AG20443 (cell line): ENCODE measurements at regions not wholly inside any gene's neighbourhood (a gene's known extent, or its start where the extent isn't known, plus 50 kb on each side); places are given as distances from the start of the nearest gene placed in this dataset.
"Not testable (repeated sequence)": the region's sequence is repeated elsewhere in the genome, so short reads cannot be mapped to it uniquely, and the experiment has no call there.

Experiments
- DNase-seq: peaks from one replicate; pipeline ENCODE4 v3.0.0; 2012; ENCODE audit warnings: low spot score, mixed read lengths

DNA sequence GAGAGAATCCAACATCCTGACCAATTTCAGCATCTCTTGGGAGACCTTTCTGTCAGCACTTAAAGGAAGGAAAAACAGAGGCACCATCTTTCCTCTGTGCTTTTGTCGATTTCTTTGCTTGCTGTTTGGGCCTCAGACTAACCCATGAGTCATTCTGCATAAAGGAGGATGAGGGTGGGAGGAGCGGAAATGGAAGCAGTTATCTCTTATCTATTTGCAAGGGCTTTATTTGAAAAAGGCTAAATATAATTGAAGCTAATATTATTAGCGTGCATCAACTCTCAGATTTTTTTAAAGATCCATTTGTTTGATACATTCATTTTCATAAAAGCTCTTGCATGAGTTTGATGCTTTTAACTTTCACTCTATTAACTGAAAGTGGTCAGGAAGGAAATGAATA is 72.9 kb downstream of the ZNF622 start:
- no peak for DNase-seq

DNA sequence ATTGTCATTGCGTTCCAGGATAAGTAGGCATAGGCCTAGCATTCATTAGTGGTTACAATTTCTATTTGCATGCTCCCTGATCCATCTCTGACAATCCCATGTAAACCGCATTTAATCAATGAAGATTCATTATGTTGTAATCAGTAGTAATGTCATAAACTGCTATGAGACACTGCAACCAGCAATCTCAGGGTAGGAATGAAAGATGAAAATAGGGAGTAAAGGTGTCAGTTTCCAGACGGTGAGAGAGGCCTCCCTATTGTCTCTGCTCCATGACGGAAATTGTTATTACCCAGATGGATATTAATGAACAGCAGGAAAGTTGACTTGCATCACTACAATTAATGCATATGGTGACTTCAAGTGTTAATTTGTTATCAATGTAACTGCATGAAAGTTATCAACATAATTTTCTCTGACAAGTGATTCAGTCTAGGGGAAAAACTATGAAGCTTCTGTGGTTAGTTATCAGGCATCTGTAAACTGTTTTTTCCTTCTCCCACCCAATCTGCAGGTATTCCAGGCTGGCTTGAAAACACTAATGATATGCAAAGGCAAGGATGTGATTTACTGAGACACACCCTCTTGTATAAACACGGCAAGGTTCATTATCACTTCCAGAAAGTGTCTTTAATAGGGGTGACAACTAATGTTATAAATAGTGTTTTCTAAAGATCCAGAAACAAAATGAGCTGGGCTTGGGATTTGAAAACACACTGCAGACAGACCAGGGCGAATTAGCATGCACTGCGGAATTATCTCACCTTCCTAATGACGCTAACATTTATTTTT is 73.5 kb downstream of the ZNF622 start:
- no peak for DNase-seq

DNA sequence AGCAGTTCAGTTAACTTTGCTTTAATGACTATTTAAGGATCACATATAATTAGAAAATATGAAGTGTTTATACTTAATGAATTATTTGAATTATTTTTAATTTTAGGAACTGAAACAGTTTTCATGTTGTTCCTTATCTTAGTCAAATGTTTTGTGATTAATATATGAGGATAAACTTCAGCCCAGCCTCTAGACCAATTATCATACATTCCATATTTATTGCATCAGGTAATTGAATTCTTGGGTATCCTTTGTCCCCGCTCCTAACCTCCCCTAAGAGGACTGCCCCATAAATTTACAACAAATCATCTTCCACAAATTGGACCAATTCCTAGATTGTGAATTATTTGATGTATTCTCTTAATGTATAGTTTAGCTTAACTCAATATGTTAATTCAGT is 74.8 kb downstream of the ZNF622 start:
- DNase-seq = no peak

DNA sequence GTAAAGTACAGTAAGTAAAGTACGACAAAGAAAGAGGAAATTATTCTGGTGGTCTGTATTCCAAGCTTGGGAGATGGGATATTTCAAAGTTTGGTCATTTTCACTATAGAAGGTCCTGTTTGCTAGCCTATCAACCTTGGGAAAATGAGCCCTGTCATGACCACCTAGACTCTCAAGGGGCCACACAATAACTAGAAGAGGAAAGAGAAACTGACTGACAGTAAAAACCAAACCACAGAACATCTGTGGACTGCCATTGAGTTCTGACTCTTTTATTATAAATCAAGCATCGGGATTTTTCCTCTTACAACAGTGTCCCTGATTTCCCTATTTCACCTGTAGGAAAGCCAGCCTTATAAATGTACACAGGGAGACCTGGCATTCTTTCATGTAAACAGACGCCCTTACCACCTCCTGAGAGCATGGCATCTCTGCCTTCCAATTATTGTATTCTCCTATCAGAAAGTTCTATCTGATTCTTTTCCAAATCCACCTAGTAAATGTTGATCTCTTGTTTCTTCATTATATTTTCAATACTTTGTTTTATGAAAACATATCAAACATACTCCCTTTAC is 80.0 kb downstream of the ZNF622 start:
- no peak for DNase-seq

DNA sequence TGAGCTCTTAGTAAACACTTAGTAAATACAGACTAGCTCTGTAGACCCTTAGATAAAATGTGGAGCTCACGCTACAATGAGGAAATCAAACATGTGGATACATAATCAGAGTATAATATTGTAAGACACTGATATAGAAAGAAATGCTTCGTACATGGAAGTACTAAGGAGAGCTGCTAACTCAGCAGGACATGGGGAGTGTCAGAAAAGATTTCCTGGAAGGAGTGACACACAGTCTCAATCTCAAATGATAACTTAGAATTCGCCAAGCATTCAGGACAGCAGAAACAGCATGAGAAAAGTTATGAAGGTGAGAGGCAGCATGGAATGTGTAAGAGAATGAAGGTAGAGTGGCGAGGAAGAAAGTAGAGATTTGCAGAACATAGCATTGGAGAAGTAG is 80.8 kb downstream of the ZNF622 start:
- no peak for DNase-seq

DNA sequence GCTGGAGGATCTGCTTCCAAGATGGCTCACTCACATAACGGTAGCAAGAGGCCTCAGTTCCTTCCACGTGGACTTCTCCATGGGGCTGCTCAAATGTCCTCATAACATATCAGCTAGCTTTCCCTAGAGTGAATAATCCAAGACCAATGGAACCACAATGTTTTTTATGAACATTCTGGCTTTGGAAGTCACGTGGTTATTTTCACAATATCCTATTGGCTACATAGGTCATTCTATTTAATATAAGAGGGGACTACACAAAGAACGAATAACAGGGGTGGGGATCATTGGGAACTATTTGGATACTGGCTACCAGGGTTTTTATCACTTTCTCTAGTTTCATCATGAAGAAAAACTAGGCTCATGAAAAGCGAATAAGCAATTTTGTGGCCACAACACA is 81.4 kb downstream of the ZNF622 start:
- DNase-seq = no peak

DNA sequence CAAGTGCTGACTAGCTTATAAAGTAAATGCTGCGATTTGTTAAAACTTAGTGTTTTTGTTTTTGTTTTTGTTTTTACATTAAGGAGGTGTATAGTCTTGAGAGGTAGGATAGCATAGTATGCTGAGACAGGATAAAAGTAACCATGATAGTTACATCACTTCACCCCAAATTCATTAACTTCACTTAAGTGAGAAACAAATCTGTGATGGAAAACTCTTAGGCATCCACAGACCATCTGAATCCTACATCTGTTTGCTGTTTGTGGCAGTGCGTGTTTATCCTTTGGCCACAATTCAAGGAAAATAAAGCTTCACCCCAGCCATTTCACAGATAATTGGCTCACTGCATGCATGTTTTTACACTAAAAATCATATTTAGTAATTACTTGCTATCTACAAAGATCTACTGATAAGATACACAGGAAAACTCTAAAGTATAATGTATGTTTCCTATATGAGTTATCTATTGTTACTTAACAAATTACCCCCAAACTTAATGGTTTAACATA is 82.0 kb downstream of the ZNF622 start:
- DNase-seq = no peak

DNA sequence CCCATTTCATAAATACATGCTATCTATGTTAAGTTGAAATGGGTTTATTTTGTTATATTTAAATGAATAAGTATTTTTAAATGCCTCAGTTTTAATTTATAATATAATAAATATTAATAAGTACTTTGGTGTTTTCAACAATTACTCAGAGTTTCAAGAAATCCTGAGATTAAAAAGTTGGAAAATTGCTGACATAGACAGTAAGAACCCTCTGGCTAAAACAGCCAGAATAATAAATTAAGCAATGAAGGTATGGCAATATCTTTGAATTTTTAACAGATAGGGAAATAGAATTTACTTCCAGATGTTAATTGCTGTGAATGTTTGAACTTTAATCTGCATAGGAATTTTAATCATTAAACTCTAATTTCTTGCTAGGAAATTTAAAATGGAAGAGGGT is 83.6 kb downstream of the ZNF622 start:
- no peak for DNase-seq

DNA sequence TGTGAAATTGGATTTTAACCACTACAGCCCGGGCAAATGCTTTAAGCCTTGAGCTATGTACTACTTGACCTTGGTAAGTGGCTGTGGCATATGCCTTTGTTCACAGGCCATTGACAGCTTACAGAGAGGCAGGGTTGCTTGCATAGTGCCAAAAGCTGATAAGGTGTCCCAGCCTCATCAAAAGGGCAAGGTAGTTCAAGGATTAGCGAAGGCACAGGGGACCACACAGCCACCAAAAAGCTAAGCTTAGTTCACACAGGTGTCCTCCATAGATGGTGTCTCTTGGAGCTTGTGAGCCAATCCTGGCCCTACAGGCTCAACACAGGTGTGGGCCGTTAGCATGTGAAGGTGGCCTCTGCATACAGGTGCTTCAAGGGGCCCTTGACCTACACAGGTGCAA is 86.8 kb downstream of the ZNF622 start:
- DNase-seq = no peak

DNA sequence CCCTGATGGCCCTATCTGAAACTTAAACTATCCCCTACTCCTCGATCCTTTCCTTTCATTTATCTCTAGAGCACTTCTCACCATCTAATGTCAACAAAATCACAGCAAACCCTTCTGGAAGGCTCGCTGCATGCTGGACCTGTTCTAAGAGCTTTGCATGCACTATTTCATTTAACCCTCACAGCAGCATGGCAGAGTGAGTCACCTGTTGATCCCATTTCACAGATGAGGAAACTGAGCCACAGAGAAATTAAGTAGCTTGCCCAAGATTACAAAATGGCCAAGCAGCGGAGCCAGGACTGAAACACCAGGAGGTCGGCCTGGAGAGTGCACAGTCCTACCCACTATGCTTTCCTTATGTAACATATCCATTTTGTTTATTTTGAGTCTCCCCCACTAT is 93.1 kb downstream of the ZNF622 start:
- DNase-seq = no peak

DNA sequence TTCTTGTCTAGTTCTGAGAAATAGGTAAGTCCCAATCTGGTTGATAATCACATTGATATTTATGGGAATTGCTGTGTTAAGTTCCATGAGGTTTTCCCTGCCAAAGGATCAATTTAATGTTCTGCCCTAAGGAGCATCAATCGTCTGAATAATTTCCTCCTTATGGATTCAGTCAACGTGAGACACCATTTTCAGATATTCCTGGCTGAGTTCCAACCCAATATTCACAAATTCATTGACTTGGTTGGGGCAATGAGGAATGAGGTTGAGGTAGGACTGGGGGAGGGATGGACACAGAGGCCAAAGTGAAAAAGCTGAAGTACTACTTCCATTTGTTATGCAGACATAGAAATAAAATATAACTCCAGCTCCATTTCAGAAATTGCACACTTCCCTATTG is 99.1 kb downstream of the ZNF622 start:
- DNase-seq = no peak

DNA sequence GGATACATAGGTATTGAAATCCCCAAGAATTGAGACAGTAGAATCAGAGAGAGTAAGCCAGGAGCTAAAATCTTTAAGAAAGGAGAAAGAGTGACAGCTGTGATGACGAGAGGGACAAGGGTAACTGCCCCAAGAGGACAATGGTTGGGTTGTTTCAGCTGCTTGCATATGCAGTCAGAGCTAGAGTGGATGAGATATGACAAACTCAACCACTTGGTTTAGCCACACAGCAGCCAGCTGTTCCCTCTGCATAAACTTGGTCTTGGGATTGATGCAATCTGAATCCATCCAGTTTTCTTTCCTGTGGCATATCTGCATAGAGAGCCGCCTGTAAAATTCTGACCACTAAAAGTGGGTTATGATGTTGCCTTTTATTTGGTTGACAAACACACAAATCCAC is 100.7 kb downstream of the ZNF622 start:
- DNase-seq = no peak

DNA sequence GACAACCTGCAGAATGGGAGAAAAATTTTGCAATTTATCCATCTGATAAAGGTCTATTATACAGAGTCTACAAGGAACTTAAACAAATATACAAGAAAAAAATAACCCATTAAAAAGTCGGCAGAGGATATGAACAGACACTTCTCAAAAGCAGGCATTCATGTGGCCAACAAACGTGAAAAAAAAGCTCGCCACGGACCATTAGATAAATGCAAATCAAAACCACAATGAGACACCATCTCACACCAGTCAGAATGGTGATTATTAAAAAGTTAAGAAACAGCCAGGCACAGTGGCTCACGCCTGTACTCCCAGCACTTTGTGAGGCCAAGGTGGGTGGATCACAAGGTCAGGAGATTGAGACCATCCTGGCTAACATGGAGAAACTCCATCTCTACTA is 112.2 kb downstream of the ZNF622 start:
- not testable (repeated sequence) for DNase-seq

DNA sequence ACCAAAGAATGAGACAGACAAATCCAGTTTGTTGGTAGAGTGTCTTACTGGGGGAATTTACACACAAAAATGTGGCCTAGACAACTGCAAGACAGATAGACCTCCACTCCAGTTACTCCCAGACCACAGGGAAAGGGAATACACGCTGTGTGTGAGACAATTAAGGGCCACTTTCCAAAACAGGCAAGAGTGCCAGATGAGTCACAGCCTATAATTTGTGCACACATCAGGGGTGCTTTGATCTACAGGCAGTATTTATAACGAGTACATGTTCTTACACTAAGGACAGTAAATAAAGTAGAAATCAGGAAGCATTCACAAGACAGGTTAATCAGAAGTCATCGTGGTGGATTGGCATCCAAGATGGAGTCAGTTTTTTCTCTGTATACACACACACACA is 114.8 kb downstream of the ZNF622 start:
- DNase-seq = no peak

DNA sequence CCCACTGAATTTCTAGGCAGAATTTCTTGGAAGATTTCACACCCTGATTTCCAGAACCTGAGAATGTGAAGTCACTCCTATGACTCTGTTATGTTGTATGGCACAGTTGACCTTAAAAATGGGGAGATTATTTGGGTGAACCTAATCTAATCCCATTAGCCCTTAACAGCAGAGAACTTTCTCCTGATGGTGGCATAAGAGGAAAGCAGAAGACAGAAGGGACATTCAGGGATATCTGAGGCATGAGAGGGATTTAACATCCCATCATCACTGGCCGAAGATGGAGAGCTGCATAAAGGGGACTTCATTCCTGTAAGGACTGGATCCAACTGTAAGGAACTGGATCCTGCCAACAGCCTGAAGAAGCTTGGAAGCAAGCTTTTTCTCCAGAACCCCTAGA is 119.2 kb downstream of the ZNF622 start:
- DNase-seq = no peak

DNA sequence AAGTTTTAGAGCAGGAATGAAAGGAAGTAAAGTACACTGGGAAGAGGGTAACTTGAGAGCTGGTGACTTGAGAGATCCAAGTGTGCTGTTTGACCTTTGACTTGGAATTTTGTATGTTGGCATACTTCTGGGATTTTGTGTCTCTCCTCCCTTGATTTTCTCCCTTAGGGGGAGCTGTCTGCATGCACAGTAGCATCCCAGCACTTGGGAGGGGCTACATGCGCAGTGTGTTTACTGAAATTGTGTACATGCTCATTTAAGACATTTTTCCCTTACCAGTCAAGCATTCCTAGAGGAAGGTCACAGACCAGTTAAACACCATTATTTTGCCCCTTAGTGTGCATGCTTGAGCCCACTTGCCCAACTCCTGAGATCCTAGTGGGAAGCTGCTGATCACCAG is 120.1 kb downstream of the ZNF622 start:
- DNase-seq = no peak

DNA sequence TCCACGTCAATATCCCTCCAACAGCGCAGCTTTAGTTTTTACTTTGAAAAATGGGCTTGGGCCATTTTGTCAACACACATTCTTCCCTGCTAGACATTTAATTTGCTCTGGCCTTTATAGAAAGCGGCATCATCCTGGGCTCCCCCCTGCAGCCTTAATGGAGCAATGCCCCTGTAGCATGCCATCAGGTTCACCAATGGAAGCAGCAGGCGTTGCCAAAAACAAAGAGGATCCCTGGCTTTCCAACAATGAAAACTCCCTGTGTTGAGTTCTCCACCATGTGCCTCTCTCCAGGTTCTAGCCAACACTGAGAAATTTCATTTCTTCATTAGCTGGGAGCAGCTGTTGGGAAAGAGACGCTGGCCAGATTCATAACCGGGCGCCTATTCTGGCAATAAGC is 139.5 kb downstream of the ZNF622 start:
- DNase-seq = no peak

DNA sequence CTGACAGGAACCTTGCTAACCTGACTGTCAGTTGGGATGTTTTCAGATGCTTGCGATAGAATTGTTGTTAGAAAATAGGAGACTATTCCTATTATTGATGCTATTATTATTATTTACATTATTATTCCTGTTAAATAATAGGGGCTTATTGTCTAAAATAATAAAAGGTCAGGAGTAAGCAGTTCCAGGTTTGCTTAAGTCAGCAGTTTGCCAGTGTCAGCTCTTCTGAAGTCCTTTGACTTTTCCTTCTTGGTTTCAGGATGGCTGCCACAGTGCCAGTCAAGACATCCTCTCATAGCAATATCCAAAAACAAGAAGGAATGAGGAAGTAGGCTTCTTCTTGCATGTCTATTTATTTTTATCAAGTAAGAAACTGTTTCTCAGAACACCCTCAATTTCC is 141.7 kb upstream of the MARCHF11 start:
- no peak for DNase-seq

DNA sequence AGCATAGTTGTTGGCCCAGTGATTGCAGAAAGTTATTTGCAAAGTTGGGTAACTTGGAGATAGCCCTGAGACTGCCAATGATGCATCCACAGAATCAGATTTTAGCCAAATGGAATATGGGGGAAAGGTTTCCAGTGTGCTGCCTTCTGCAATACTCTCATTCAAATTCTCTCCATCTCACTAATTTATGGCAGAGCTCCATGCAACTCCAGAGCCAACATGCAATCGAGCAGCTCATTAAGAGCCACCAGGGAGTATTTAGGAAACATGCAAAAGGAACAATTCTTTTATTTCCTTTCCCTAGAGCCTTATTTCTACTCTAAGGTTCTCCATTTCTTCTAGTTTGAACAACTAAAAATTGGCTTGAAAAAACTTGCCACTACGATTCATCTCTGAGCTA is 135.9 kb upstream of the MARCHF11 start:
- no peak for DNase-seq

DNA sequence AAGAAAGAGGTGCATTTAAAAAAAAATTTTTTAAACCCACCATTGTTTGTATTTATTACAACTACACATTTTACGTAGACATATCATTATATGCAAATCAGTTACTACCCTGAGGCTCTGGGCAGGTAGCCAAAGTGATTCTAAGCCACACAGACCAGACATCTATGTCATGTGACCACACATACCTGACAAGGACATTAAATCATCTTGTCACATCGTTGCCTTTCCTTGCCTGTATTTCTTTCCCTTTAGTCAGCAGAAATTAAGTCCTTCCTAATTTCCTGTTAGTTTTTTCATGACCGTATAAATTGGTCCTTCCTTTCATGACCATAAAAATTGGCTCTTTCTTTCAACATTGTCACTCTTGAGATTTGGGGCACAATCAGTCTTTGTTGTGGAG is 134.2 kb upstream of the MARCHF11 start:
- no peak for DNase-seq

DNA sequence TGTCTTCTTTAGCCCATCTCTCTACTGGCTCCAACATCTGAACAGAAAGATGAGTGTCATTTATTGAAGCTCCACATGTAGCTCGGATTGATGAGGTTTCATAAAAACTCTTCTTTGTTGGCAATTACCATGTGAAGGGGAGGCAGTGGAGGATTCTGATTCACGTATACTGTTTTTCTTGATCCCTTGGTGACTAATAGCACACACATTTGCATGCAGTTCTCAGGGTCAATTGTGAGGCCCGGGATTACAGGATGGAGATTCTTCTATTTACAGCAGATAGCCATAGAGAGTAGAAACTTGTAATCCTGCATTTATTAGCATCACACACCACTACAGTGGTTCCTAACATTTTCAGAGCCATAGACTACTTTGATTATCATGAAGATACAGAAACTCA is 133.2 kb upstream of the MARCHF11 start:
- no peak for DNase-seq

DNA sequence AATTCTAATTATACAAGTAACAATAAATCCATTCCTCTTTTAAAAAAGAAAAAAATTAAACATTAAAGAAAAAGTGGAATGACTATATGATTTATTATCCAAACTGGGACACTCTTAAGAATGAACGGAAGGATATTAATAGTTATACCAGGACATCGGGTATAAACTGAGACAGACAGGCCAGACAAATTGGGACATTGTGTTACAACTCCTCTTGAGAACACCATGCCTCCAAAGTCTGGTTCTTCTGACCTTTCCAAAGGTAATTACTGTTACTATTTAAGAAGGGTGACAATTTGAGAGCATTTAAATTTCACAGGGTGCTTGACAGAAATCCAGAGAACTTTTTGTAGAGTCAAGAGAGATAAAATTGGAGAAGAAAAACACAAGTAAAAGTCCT is 132.1 kb upstream of the MARCHF11 start:
- DNase-seq = no peak

DNA sequence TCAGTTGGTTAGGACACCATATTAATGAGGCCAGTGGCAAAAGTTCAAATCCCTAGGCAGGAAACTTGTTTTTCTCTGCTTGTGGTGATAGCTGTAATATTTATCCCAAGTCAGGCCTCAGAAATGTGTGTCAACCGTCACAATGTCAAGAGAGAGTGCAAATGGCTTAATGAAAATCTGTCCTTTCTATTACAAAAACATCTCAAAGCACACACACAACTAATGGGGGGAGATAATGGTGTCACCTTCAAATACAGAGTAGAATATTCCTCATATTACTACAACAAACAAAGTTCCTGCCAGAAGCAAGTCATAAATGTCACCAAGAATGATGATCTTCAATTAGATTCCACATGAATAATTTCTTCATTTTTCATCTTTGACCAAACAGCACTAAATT is 127.2 kb upstream of the MARCHF11 start:
- DNase-seq = no peak

DNA sequence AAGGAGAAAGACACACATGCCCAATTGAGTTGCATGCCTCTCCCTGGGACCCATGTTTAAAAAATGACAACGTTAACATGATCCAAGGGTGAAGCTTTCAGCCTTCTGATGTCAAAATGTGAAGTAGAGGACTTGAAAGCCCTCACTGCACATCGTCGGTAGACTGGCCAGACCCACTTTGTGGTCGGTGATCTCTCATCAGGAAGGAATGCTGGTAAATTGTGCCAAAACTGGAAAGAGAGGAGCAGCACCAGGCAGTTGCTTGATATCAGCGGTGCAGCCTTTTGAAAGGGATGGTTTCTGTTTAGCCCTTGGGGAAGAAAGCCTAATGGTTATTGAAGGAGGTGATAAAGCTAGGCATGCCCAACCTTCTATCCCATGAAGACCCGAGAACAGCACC is 125.3 kb upstream of the MARCHF11 start:
- peak; percentile 56 for DNase-seq
